ENCODE measurements at regions not wholly inside any gene's neighbourhood (a gene's known extent, or its start where the extent isn't known, plus 50 kb on each side); places are given as distances from the start of the nearest gene placed in this dataset.
"Not testable (repeated sequence)": the region's sequence is repeated elsewhere in the genome, so short reads cannot be mapped to it uniquely, and the experiment has no call there.

DNA sequence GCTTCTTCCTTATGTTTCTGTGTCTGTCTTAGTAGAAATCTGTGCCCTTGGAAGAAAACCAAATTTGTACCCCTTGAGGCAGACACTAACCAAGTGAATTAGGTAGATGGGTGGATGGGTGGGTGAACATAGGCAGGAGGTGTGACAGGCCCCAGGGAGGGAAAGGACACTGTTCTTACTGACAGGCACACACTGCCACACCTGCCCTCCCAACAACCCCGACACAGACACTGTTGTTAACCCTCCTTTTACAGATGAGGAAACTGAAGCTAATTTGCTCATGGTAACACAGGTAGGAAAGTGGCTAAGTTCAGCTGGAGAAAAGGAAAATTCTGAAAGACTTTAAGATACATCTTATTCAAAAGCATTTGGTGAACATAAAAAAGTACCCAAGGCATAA lies 123.9 kb downstream of the LRRC37A3 start:
- TF ChIP-seq CTCF (IDR thresholded peaks at IDR 0.05; ENCODE audit: low read depth, low read length); EZH2phosphoT487 (IDR thresholded peaks at IDR 0.05; ENCODE audit: low read depth): not testable (repeated sequence)

All from OCI-LY3 (cell line).